HG02759 (cell line): ENCODE measurements at regions not wholly inside any gene's neighbourhood (a gene's known extent, or its start where the extent isn't known, plus 50 kb on each side); places are given as distances from the start of the nearest gene placed in this dataset.

Source experiments
- ATAC-seq: cut with Tn5 transposase; IDR thresholded peaks from one replicate; pipeline ENCODE4 v1.9.1; 2021; ENCODE audit warnings: mild to moderate bottlenecking, moderate library complexity; ENCODE audit not compliant: unreplicated experiment

DNA sequence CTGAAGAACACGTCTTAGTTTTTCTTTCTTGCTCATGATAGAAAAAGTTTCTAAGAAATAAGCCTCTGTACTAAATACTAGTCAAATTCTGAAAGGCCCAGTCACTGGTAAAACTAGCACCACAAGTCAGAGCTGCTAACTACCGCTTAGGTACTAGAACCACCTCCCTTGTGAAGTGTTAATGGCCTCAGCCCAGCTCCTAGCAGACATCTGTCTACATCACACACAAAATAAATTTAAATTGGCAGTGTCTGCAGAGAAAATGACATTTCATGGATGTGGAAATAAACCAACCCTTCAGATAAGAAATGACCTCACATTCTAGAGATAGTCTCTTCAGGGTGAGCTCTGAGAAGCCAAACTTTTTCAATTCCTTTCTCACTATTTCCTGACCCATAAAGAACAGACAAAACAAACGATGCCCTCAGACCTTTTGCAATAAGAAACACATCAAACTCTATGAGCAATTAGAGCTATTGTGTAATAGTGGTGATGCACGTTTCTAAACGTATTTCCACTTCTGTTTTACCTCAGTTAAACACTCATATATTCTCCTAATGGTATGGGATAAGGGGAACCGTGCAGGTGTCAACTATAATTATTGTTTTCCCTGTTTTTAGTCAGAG, 70.3 kb upstream of the DSG1 start:
- ATAC-seq = no peak

DNA sequence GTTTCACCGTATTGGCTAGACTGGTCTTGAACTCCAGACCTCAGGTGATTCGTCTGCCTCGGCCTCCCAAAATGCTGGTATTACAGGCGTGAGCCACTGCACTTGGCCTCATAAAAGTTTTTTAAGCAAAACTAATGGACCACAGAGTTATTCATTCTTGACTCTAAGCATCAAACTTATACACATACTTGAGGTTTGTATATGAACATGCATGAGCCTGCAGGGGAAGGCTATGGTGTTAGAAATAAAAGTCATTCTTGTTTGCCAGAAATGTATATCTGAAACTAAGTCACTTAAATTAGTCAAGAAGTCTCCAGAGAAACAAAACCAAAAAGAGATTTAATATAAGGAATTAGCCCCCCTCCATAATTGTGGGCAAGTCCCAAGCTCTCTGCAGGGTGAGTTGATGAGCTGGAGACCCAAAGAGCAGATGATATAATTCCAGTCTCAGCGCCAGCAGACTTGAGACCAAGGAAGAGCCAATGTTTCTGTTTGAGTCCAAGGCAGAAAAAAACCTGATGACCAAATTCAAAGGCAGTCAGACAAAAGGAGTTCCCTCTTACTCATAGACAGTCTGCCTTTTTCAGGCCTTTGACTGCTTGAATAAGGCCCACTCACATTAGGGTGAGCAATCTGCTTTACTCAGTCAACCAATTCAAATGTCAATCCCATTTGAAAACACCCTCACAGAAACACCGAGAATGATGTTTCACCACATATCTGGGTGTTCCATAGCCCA, 69.0 kb upstream of the DSG1 start:
- no peak for ATAC-seq

DNA sequence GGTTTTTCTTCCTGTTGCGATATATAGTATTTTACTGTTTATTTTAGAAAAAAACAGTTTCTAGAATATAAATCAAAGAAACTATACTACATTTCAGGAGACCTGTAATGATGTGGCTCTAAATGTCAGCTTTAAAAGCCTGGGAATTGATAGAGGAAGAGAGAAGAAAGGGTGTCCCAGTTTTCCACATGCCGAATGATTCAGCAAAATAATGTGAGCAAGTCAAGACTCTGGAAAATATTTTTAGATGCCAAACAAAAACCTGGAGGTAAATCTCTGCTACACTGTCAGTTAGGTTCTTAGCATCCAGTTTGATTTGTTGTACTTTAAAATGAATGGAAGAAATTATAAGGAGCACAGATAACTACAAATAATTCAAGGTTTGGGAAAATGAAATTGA, 67.1 kb upstream of the DSG1 start:
- no peak for ATAC-seq

DNA sequence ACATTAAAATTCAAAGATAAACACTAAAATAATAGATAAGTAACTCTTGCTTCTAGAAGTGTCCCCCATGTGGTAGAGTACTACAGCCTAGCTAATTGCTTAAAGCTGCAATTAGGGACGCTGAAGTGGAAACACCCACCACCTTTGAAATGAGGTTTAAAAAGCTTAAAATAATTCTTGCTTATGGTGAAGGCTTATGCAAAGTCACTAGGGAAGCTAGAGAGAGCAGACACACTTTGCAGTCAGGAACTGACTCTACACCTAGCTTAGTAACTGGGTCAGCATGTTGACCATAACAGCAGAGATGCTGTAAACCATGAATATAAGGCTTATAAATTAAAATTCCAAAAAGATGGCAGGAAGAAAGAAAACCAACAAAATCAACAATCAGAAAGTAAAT, 65.4 kb upstream of the DSG1 start:
- ATAC-seq = no peak

DNA sequence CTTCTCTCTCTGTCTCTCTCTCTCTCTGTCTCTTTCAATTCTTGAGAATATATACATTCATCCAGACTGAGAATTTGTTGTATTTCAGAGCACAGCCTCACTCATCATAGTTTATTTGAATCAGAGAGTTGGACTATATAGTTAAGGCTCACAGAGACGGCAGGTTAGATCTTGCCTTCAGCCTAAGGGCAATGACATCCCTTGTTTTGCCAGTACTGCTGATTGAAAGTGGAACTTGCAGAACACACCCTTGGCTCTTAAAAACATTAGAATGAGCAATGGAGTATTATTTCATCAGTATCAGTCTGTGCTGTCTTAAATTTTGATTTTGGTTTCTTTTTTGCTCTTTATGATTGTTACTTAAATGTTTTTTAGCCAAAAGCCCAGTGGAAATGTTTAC, 62.0 kb upstream of the DSG1 start:
- no peak for ATAC-seq

DNA sequence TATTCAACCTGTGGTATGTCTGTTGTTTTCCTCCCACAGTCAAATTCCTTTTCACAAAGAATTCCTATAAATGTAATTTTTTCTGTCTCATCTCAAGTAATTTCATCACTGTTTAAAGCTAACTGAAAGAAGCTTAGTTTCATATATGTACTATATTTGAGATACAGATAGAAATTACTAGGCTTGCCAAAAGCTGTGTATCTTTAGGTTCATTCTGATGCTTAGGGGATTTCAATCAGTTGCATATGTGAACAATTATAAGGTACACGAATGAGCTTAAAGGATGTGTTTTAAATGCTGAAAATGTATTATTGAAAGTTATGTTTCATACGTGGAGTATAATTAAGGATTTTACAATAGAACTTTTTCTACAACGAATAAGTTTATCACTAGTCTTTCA, 59.2 kb upstream of the DSG1 start:
- no peak for ATAC-seq

DNA sequence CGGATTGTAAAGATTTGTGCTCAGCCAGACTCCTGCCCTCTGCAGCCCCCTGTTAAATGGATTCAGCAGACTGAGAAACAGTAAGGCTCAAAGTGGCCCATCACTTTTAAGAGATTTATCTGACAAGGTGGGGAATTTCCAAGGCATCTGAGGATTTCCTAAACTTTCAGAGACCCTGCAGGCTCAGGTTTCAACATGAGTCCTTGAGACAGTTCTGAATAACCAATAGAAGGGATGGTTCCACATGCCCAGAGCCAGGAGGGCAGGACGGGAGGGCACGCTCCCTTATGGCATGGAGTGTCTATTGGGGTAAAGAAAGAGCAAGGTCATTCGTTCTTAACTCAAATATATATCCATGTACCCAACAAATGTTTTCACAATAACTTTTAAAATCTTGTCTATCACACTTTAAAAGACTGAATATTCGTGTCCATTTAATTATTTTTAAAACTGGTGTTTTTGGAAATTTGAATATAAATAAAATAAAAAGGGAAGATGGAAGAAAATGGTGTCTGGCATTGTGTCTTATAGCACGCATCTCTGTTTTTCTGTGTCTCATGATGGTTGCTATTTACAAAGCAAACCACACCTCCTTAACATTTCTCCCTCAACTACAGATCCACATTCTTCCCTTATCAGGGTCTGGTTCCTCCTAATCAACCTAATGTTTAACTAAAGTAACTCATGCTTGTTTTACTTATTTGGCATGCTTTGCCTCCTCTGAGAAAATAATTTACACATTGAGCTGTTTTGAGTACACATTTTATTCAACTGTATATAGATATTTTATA, 56.0 kb upstream of the DSG1 start:
- ATAC-seq = no peak

DNA sequence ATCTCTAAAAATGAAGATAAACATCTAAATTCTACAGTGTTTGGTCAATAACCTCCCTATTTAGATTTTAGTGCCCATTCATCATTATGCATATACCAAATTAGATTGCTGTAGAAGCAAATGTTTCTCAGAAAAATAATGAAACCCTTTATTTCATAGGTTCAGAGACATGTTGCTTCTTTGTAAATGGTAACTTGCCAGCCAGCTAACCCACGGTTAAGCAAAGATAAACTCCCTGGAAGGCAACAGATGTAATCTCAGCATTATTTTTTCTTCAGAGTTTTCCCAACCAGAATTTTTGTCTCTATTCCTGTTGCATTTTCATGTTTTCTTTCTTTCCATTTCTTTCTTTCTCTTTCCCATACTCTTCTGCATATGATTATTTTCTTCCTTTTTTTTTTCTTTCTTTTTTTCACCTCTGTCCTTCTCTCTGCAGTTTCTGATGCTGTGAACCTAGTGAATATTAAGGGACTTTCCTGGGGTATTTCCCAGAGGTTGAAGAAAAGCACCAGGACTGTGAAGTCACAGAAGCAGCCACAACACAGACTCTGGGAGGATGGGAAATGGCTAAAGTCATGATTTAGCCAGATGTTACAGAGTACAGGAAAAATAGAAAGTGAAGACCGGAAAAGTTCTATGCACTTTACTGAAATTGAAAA, 50.0 kb upstream of the DSG1 start:
- peak; percentile 90 for ATAC-seq
